Spinal cord (tissue), 9 donors: ENCODE measurements at regions not wholly inside any gene's neighbourhood (a gene's known extent, or its start where the extent isn't known, plus 50 kb on each side); places are given as distances from the start of the nearest gene placed in this dataset.
"Not testable (repeated sequence)": the region's sequence is repeated elsewhere in the genome, so short reads cannot be mapped to it uniquely, and the experiment has no call there.

Source experiments
- DNase-seq, 6 donors: peaks; one replicate each; pipeline versions ENCODE4 v3.0.0 to v3.0.0-alpha.2; 2013 to 2015; ENCODE audit warnings: low spot score in 6 of 6, low read depth in 4 of 6
- H3K27ac ChIP-seq: one replicate; pipeline ENCODE4 v1.5.1; 2013; ENCODE audit warnings: low read depth, low read length, control low read depth
- H3K27me3 ChIP-seq: one replicate; pipeline ENCODE4 v1.6.1; 2013; ENCODE audit warnings: low read length; ENCODE audit not compliant: control insufficient read depth, insufficient read depth
- H3K36me3 ChIP-seq: one replicate; pipeline ENCODE4 v1.6.1; 2013; ENCODE audit warnings: low read length; ENCODE audit not compliant: control insufficient read depth, insufficient read depth
- H3K4me1 ChIP-seq: one replicate; pipeline ENCODE4 v1.6.1; 2013; ENCODE audit warnings: low read length; ENCODE audit not compliant: control insufficient read depth, insufficient read depth
- H3K4me3 ChIP-seq: one replicate; pipeline ENCODE4 v1.5.1; 2013; ENCODE audit warnings: low read depth, low read length, control low read depth
- H3K9me3 ChIP-seq: one replicate; pipeline ENCODE4 v1.6.1; 2013; ENCODE audit warnings: low read length; ENCODE audit not compliant: control insufficient read depth, insufficient read depth
- WGBS: methylation state at CpG from one replicate; pipeline ENCODE4 v1.1.5; 2013; ENCODE audit warnings: missing lambda C conversion rate; ENCODE audit not compliant: insufficient coverage; 5-methylcytosine and 5-hydroxymethylcytosine counted together
- donor health status: healthy.

- 70% methylated on average over 4 of the region's 4 CpGs for WGBS
- Histone ChIP-seq H3K27me3 (no peaks in the 10 kb centered on the region), H3K27ac (no peak overlapping the region), H3K9me3 (no peaks in the 10 kb centered on the region), H3K36me3 (no peaks in the 10 kb centered on the region), H3K4me1 (no peaks in the 10 kb centered on the region), H3K4me3 (no peak overlapping the region)
- DNase-seq, result no peak
Measured at GRCh38 chrX:83260288-83260687, 247.8 kb upstream of the POU3F4 start.

GRCh38 chrX:83262218-83262617 lies 245.9 kb upstream of the POU3F4 start:
- not testable (repeated sequence) for H3K4me1 ChIP-seq, DNase-seq, H3K9me3 ChIP-seq, H3K27me3 ChIP-seq, H3K4me3 ChIP-seq, H3K36me3 ChIP-seq, H3K27ac ChIP-seq
- WGBS, result no CpG with 5 or more reads among the region's 1 CpG

- no peaks in the 10 kb centered on the region for H3K4me1 ChIP-seq
- DNase-seq, result no peak
- no peaks in the 10 kb centered on the region for H3K9me3 ChIP-seq
- H3K27ac ChIP-seq, result no peak overlapping the region
- WGBS, result 70% methylated on average over 3 of the region's 3 CpGs
- no peaks in the 10 kb centered on the region for H3K27me3 ChIP-seq
- no peaks in the 10 kb centered on the region for H3K36me3 ChIP-seq
- no peak overlapping the region for H3K4me3 ChIP-seq
Measured at GRCh38 chrX:83278988-83279387, 229.1 kb upstream of the POU3F4 start.

GRCh38 chrX:83286627-83287026 lies 221.5 kb upstream of the POU3F4 start:
- not testable (repeated sequence) for H3K4me3 ChIP-seq, H3K4me1 ChIP-seq, DNase-seq, H3K36me3 ChIP-seq, H3K27me3 ChIP-seq, H3K27ac ChIP-seq, H3K9me3 ChIP-seq
- 79% methylated on average over 6 of the region's 7 CpGs for WGBS

GRCh38 chrX:83305381-83305780 lies 202.7 kb upstream of the POU3F4 start:
- Histone ChIP-seq H3K4me1 (no peaks in the 10 kb centered on the region), H3K27me3 (no peaks in the 10 kb centered on the region), H3K9me3 (no peaks in the 10 kb centered on the region), H3K36me3 (no peaks in the 10 kb centered on the region), H3K27ac (no peak overlapping the region), H3K4me3 (no peak overlapping the region)
- no peak for DNase-seq

- no peaks in the 10 kb centered on the region for H3K36me3 ChIP-seq
- DNase-seq, result no peak
- H3K27ac ChIP-seq, result no peak overlapping the region
- no peaks in the 10 kb centered on the region for H3K27me3 ChIP-seq
- no peak overlapping the region for H3K4me3 ChIP-seq
- no peaks in the 10 kb centered on the region for H3K9me3 ChIP-seq
- H3K4me1 ChIP-seq, result no peaks in the 10 kb centered on the region
Measured at GRCh38 chrX:83319023-83319422, 189.1 kb upstream of the POU3F4 start.

- Histone ChIP-seq H3K4me1 (no peaks in the 10 kb centered on the region), H3K36me3 (no peaks in the 10 kb centered on the region), H3K4me3 (no peak overlapping the region), H3K27me3 (no peaks in the 10 kb centered on the region), H3K27ac (no peak overlapping the region), H3K9me3 (no peaks in the 10 kb centered on the region)
- DNase-seq, result no peak
Measured at GRCh38 chrX:83326539-83326938, 181.6 kb upstream of the POU3F4 start.

- WGBS, result no CpG with 5 or more reads among the region's 3 CpGs
- no peaks in the 10 kb centered on the region for H3K4me1 ChIP-seq
- H3K36me3 ChIP-seq, result no peaks in the 10 kb centered on the region
- H3K9me3 ChIP-seq, result no peaks in the 10 kb centered on the region
- DNase-seq, result peak in 2 of 6 donors; percentile 14 to 50
- no peak overlapping the region for H3K4me3 ChIP-seq
- H3K27me3 ChIP-seq, result no peaks in the 10 kb centered on the region
- no peak overlapping the region for H3K27ac ChIP-seq
Measured at GRCh38 chrX:83333813-83334212, 174.3 kb upstream of the POU3F4 start.

GRCh38 chrX:83336454-83336853 lies 171.6 kb upstream of the POU3F4 start:
- peak in 2 of 6 donors; percentile 1 to 80 for DNase-seq
- WGBS, result no CpG with 5 or more reads among the region's 1 CpG
- H3K27ac ChIP-seq, result no peak overlapping the region
- H3K27me3 ChIP-seq, result no peaks in the 10 kb centered on the region
- H3K36me3 ChIP-seq, result no peaks in the 10 kb centered on the region
- H3K4me1 ChIP-seq, result no peaks in the 10 kb centered on the region
- H3K9me3 ChIP-seq, result no peaks in the 10 kb centered on the region
- no peak overlapping the region for H3K4me3 ChIP-seq

GRCh38 chrX:83339724-83340123 lies 168.4 kb upstream of the POU3F4 start:
- no CpG with 5 or more reads among the region's 4 CpGs for WGBS
- H3K36me3 ChIP-seq, result no peaks in the 10 kb centered on the region
- H3K9me3 ChIP-seq, result no peaks in the 10 kb centered on the region
- DNase-seq, result no peak
- no peaks in the 10 kb centered on the region for H3K4me1 ChIP-seq
- H3K27ac ChIP-seq, result no peak overlapping the region
- H3K4me3 ChIP-seq, result no peak overlapping the region
- no peaks in the 10 kb centered on the region for H3K27me3 ChIP-seq

GRCh38 chrX:83345298-83345697 lies 162.8 kb upstream of the POU3F4 start:
- Histone ChIP-seq H3K27me3 (no peaks in the 10 kb centered on the region), H3K9me3 (no peaks in the 10 kb centered on the region), H3K4me1 (no peaks in the 10 kb centered on the region), H3K4me3 (no peak overlapping the region), H3K27ac (no peak overlapping the region), H3K36me3 (no peaks in the 10 kb centered on the region)
- WGBS, result no CpG with 5 or more reads among the region's 3 CpGs
- no peak for DNase-seq
